Fibroblast of the conjunctiva (primary cell): ENCODE measurements at regions not wholly inside any gene's neighbourhood (a gene's known extent, or its start where the extent isn't known, plus 50 kb on each side); places are given as distances from the start of the nearest gene placed in this dataset.
"Not testable (repeated sequence)": the region's sequence is repeated elsewhere in the genome, so short reads cannot be mapped to it uniquely, and the experiment has no call there.

Experiments used
- DNase-seq: peaks from one replicate; pipeline ENCODE4 v3.0.0-alpha.2; 2010; ENCODE audit warnings: low read depth

GRCh38 chr3:177852001-177852807, 654.9 kb upstream of the TBL1XR1 start:
- no peak for DNase-seq

DNA sequence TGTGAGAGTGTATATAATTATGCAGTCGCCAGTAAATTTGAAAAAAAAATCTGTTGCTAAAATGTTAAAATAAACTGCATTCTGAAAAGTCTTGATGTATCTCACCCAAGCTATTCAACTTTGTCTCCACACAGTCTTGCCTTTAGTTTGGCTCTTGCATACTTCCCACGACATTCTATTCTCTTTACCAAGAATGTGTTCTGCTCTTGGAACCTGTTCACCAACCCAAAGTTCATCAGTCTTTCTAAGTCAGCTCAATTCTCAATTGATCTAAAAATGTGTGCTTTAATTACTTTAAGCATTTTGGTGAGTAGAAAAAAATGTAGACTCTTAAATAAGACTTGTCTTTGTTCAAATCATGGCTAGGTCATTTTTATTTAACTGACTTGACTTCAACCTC, 657.7 kb upstream of the TBL1XR1 start:
- DNase-seq: no peak

GRCh38 chr3:177860184-177860583, 662.9 kb upstream of the TBL1XR1 start:
- DNase-seq: no peak

- DNase-seq: no peak
These were observed 665.7 kb upstream of the TBL1XR1 start for GRCh38 chr3:177862962-177863491.

- not testable (repeated sequence) for DNase-seq
These were observed 665.0 kb upstream of the KCNMB2 start for GRCh38 chr3:177871267-177871666.

GRCh38 chr3:177878192-177878591, 658.0 kb upstream of the KCNMB2 start:
- no peak for DNase-seq

GRCh38 chr3:177878957-177879356, 657.3 kb upstream of the KCNMB2 start:
- DNase-seq: no peak

DNA sequence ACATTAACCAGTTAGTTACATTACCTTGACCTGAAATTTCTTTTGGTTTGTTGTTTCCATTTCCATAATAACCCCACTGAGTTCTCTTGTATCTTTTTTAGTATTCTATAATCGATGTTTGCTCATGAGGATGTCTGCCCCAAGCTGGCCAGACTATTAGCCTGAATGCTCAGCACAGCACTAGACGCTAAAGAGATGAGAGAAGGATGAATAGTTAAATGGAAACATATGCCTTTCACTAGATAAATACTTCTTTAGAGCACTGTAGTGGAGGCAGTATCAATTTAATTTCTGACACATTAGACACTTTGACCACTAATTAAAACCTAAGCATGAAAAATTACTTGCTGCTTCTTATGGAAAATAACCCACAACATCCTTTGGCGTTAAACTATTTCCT, 654.9 kb upstream of the KCNMB2 start:
- DNase-seq: no peak

- no peak for DNase-seq
These were observed 654.0 kb upstream of the KCNMB2 start for GRCh38 chr3:177882124-177882648.

- DNase-seq: no peak
These were observed 653.1 kb upstream of the KCNMB2 start for GRCh38 chr3:177883091-177883490.

- DNase-seq: no peak
These were observed 652.3 kb upstream of the KCNMB2 start for GRCh38 chr3:177883957-177884356.

DNA sequence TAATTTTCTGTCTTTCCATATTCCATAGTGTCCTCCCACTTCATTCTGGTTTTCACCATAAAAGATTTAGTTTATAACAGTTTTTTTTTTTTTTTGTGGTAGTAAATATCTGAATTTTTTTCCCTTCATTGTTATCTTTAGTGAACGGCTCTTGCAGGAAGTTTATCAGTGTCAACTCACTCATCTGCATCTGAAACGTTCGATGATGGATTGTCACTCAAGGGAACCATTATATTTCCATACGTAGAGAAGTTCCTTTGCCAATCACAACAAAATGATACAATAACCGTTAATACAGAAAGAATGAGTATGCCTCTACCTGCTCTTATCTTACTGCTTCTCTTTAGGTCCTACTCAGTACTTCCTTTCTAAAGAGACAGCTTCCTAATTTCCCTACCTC, 651.2 kb upstream of the KCNMB2 start:
- DNase-seq: no peak

- DNase-seq: no peak
These were observed 649.7 kb upstream of the KCNMB2 start for GRCh38 chr3:177886501-177886900.

DNA sequence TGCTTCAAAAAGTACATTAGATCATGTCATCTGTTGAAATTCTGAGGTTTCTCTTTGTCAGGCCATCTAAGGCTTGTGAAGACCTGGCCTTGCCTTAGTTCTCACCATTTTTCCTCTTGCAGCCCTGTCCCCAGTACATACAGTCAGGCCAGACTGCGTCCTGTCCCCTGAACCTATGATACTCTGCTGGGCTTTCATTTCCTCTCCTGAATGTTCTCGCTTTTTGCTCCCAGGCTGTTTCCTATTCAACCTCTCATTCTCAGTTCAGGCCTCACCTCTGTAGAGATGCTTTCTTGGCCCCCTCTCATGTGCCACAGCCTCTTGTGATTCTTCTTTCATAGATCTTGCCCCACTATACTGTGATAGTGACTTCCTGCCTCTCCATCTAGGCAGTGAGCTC, 648.8 kb upstream of the KCNMB2 start:
- DNase-seq: no peak

DNA sequence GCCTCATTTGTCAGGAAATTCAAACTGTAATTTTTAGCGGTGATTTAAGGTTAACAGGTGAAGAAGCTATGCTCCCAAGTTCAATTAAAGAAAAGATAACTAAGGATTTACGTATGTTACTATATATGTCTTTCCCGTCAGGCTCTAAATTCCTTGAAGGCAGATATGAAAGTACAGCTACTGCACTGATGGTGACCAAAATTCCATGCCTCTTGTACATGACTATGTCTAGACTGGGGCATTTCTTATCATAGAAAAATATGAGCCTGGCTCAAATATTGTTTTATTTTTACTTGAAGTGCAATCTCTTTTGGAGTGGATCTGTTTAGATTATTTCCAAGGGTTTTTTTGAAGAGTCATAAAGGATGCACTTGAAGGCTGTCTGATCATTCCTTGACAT, 647.1 kb upstream of the KCNMB2 start:
- DNase-seq: no peak

DNA sequence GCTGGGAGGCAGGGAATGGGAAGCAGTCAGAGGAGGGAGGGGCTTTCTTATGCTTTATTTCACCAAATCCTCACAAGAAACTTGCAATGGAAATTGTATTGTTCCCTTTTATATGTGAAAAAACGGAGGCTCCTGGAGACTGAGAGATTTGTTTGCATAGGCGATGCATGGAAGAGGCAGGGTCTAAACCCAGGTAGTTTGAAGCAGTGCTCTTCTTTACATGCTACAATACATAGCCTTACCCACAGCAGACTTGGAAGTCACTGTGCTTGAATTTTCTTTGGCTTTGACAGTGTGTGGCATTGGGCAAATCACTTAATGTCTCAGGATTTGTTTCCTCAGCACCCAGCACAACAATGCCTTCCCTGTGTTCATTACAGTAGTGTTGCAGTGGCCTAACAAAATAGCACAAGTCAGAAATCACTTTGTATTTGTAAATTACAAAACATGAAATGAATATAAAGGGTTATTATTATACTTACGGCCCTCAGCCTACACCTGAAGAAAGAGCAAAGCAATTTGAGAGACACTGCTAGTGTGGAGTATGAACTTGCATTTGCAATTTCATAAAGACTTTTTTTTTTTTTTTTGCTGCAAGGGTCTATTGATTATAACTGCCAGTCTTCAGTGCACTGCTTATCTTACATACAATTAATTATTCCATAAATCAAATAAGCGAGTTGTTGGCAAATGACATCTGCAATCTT, 646.4 kb upstream of the KCNMB2 start:
- DNase-seq: no peak

DNA sequence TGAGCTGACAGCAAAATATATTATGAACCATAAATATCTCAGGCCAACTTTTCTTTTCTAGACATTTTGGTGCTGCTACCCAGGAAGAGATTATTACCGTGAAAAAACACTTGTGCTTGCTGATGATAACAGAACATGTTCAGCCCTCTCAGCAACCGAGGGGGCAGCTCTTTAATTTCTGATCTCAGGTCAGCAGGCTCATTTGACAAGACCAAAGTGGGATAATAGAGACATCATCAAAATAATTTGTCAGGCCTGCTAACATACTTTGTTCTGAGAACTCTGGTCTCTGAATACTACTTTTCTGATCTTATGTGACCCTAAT, 645.9 kb upstream of the KCNMB2 start:
- no peak for DNase-seq

GRCh38 chr3:177891569-177891968, 644.7 kb upstream of the KCNMB2 start:
- DNase-seq: not testable (repeated sequence)

GRCh38 chr3:177893331-177893730, 642.9 kb upstream of the KCNMB2 start:
- no peak for DNase-seq

GRCh38 chr3:177894081-177894728, 642.0 kb upstream of the KCNMB2 start:
- no peak for DNase-seq

GRCh38 chr3:177898185-177898584, 638.1 kb upstream of the KCNMB2 start:
- no peak for DNase-seq

GRCh38 chr3:177899275-177900067, 636.8 kb upstream of the KCNMB2 start:
- DNase-seq: no peak
